HG03175 (cell line): ENCODE measurements at regions not wholly inside any gene's neighbourhood (a gene's known extent, or its start where the extent isn't known, plus 50 kb on each side); places are given as distances from the start of the nearest gene placed in this dataset.
"Not testable (repeated sequence)": the region's sequence is repeated elsewhere in the genome, so short reads cannot be mapped to it uniquely, and the experiment has no call there.

Source experiments
- ATAC-seq: cut with Tn5 transposase; IDR thresholded peaks from one replicate; pipeline ENCODE4 v1.9.1; 2021; ENCODE audit warnings: mild to moderate bottlenecking, moderate library complexity; ENCODE audit not compliant: unreplicated experiment

- peak; percentile 31 for ATAC-seq
These were observed 215.1 kb downstream of the RBM26 start for GRCh38 chr13:79190932-79191331.

GRCh38 chr13:79187917-79188690 lies 218.0 kb downstream of the RBM26 start:
- no peak for ATAC-seq

GRCh38 chr13:79185580-79185979 lies 220.5 kb downstream of the RBM26 start:
- ATAC-seq = no peak

- ATAC-seq = no peak
These were observed 222.8 kb downstream of the RBM26 start for GRCh38 chr13:79183231-79183630.

DNA sequence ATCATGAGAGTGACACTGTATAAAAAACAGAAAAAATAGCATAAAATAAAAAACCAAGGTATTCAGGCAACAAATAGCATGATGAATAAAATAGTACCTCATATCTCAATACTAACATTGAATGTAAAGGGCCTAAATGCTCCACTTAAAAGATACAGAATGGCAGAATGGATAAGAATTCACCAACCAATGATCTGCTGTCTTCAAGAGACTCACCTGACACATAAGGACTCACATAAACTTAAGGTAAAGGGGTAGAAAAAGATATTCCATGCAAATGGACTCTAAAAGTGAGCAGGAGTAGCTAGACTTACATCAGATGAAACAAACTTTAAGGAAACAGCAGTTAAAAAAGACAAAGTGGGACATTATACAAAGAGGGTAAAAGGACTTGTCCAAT lies 232.4 kb downstream of the RBM26 start:
- not testable (repeated sequence) for ATAC-seq

DNA sequence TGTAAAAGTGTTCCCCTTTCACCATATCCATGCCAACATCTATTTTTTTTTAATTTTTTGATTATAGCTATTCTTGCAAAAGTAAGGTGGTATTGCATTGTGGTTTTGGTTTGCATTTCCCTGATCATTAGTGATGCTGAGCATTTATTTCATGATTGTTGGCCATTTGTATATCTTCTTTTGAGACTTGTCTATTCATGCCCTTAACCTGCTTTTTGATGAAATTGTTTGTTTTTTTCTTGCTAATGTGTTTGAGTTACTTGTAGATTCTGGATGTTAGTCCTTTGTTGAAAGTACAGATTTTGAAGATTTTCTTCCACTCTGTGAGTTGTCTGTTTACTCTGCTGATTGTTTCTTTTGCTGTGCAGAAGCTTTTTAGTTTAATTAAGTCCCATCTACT lies 233.1 kb downstream of the RBM26 start:
- not testable (repeated sequence) for ATAC-seq

DNA sequence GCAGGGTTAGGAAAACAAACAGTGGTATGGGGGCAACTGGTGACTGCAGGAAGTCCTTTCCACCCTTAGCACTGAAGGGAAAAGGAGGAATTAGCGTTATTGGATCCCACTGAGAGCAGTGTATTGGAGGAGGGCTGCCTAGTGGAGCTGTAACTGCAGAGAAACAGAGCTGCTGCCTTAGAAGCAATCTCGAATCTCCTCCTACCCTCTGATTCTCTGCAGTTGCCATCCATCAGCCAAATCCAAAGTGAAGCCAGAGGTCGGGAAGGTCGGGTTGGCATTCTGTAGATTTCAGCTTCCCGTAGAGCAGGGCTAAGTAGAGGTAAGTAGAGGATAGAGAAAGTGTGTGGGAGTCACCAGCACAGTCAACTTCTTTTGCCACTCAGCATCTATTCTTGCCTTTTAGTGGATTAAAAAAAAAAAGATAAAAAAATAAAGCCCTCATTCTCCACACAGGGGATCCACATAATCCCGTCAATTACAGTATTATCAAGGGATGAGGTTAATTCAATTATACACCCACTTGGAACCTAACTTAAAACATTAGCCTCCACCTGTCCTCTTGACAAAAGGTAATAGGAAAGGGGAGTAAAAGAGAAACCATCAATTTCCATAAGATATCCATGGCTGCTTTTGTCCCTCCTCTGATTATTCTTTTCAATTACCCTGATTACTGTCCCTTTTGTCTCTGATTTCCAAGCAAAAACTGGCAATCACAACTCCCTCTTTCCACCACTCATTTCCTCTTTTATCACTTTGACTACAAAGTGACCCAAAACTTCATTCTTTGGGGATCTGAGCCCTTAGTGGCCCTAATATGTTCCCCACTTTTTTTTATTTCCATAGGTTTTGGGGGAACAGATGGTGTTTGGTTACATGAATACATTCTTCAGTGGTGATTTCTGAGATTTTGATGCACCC lies 234.7 kb downstream of the RBM26 start:
- ATAC-seq = no peak

GRCh38 chr13:79160818-79161217 lies 245.2 kb downstream of the RBM26 start:
- no peak for ATAC-seq

DNA sequence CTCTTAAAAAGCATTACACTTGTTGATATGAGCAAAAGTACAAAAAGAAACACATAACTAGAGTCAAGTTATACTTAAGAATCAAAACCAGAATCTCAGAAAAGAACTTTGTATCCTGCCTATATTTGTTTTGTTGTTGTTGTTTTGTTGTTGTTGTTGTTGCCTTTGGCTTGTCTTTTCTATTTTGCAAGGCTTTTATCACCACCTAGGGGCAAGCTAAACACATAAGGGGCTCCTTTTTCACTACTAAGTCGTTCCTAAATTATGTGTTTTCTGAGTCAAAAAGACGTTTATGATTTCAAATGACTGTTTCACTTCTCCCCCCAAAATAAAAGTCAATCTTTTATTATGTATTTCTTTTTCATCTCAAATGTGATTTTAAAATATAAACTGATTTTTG lies 250.2 kb downstream of the RBM26 start:
- no peak for ATAC-seq

DNA sequence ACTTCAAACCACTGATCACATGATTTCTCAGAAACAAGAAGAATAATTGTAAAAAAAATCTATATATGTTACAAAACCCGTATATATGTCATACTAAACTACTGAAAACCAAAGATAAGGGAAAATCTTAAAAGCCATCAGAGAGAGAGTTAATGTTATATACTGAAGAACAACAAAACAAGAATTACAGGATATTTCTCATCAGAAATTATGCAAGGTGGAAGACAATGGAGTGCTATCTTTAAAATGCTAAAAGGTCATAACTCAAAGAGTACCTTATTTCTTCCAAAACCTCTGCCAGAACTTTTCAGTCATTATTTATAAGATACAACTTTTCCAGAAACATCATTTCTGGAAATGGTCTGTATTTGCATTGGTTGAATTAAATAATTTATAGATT lies 256.8 kb downstream of the RBM26 start:
- no peak for ATAC-seq

GRCh38 chr13:79141082-79141481 lies 265.0 kb downstream of the RBM26 start:
- ATAC-seq = no peak

DNA sequence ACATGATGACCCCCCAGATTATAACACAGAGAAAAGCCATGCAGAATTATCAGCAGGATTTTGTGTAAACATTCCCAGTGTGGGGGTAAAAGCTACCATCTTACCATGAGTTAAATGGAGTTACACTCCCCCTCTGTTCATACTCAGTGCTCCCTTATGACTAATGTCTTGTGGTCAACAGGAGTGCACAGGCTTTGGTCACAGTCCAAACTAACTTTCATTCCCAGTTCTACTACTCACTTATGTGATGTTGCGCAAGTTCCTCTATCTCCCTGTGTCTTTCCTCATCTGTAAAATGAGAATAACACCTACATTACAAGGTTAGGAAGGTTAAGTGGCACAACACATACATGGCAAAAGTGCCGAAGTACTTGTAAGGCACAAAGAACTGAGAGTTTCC lies 277.9 kb downstream of the RBM26 start:
- ATAC-seq = no peak

GRCh38 chr13:79126706-79127105 lies 279.3 kb downstream of the RBM26 start:
- no peak for ATAC-seq

DNA sequence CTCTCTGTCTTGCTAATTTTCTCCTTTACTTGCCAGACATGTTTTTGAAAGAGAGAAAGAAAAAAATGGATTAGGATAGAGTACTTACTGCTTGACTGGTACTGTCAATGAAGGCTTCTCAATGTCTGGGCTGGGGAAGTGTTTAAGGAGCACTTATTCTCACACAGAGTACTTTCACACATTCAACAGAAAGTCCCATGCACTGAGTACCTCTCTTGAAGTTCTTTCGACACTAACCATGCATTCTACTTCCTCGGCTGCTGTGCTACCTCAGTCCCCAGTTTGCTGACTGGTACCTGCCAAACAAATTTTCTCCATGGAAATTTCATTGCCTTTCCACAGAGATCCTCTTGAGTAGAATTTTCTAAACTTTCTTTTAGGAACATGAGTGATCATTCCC lies 281.9 kb downstream of the RBM26 start:
- ATAC-seq = no peak

- no peak for ATAC-seq
These were observed 284.8 kb downstream of the RBM26 start for GRCh38 chr13:79121286-79121685.

DNA sequence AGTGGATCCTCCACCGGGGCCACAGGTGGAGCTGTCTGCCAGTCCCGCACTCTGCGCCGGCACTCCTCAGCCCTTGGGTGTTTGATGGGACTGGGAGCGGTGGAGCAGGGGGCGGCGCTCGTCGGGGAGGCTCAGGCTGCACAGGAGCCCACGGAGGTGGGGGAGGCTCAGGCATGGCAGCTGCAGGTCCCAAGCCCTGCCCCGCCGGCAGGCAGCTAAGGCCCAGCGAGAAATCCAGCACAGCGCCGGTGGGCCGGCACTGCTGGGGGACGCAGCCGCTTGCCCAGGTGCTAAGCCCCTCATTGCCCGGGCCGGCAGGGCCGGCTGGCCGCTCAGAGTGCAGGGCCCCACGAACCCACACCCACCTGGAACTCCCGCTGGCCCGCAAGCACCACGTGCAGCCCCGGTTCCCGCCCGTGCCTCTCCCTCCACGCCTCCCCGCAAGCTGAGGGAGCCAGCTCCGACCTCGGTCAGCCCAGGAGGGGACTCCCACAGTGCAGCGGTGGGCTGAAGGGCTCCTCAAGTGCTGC lies 286.4 kb downstream of the RBM26 start:
- ATAC-seq = no peak

GRCh38 chr13:79112016-79112415 lies 294.0 kb downstream of the RBM26 start:
- no peak for ATAC-seq

- ATAC-seq = peak; percentile 85
These were observed 297.0 kb downstream of the RBM26 start for GRCh38 chr13:79108914-79109643.

DNA sequence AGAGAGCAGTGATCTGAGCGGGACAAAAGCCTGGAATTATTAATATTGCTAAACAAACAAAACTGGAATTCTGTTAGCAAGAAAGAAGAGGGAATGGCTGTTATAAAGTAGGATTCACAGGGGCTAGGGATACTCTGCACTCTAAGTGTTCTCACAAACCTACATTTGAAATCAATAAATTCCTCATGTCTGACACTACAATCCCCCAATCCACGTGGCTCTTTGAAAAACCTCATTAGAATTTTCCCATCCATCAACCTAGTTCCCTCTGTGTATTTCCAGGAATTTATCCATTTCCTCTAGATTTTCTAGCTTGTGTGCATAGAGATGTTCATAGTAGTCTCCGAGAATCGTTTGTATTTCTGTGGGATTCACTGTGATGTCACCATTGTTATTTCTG lies 307.5 kb downstream of the RBM26 start:
- ATAC-seq = no peak

GRCh38 chr13:79097201-79097600 lies 308.9 kb downstream of the RBM26 start:
- no peak for ATAC-seq

DNA sequence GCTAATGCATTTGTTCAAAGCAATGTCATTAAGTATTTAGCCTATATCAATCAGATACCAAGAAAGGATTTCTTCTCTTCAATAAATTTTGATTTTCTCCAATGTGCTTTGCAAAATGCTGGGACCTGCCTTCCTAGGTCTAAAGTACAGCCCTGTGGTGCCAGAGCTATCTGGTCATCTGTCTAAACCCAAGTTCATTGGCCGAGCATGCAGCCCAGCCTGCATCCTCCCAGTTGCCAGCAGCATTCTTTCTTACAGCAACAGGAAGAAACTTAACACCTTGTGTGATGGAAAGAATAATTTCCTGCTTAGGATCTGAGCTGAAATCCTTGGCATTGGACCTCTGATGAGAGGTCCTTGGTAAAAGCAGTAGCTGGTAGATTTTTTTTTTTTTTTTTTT lies 310.0 kb downstream of the RBM26 start:
- no peak for ATAC-seq
